ENCODE measurements at regions not wholly inside any gene's neighbourhood (a gene's known extent, or its start where the extent isn't known, plus 50 kb on each side); places are given as distances from the start of the nearest gene placed in this dataset.

- POLR2A ChIA-PET: no interaction called here
- no peaks in the 10 kb centered on the region for H3K36me3 Mint-ChIP-seq
Measured at GRCh38 chr13:50584856-50585580, 258.5 kb downstream of the DLEU7 start.

GRCh38 chr13:50585674-50586413 is 257.6 kb downstream of the DLEU7 start:
- intact Hi-C loops (cut with micrococcal nuclease): no loop called here
- CTCF ChIA-PET: no interaction called here
- H3K36me3 Mint-ChIP-seq: no peaks in the 10 kb centered on the region
- Histone ChIP-seq H3K9me3 (ENCODE audit: control insufficient read depth in 2 of 3, low read length in 3 of 3) (no peaks in the 10 kb centered on the region), H3K4me1 (ENCODE audit: control insufficient read depth in 2 of 2, insufficient read depth in 2 of 2, low read length in 2 of 2) (no peaks in the 10 kb centered on the region), H3K27me3 (ENCODE audit: control insufficient read depth in 2 of 2, insufficient read depth in 2 of 2, low read length in 2 of 2) (no peaks in the 10 kb centered on the region), H3K36me3 (ENCODE audit: control insufficient read depth in 2 of 3, insufficient read depth in 3 of 3, low read length in 3 of 3) (no peaks in the 10 kb centered on the region), H3K27ac (ENCODE audit: low read depth, low read length) (no peak overlapping the region), H3K4me3 (ENCODE audit: low read length) (no peak overlapping the region)
- no peak overlapping the region for H3K27ac Mint-ChIP-seq
- ATAC-seq: no peak
- POLR2A ChIA-PET: no interaction called here
- H3K9me3 Mint-ChIP-seq: no peaks in the 10 kb centered on the region
- peaks cover 0 to 11% (median 0%) of the 10 kb centered on the region in 7 donors for H3K4me1 Mint-ChIP-seq
- H3K27me3 Mint-ChIP-seq: peaks cover 0 to 2% (median 0%) of the 10 kb centered on the region in 5 donors
- H3K4me3 Mint-ChIP-seq: no peak overlapping the region
- DNase-seq: no peak

More at GRCh38 chr13:50584856-50585580, 258.5 kb downstream of the DLEU7 start:
- ATAC-seq (no peak), DNase-seq (no peak)
- Histone ChIP-seq H3K36me3 (ENCODE audit: control insufficient read depth in 2 of 3, insufficient read depth in 3 of 3, low read length in 3 of 3) (no peaks in the 10 kb centered on the region), H3K4me1 (ENCODE audit: control insufficient read depth in 2 of 2, insufficient read depth in 2 of 2, low read length in 2 of 2) (no peaks in the 10 kb centered on the region), H3K27ac (ENCODE audit: low read depth, low read length) (no peak overlapping the region), H3K27me3 (ENCODE audit: control insufficient read depth in 2 of 2, insufficient read depth in 2 of 2, low read length in 2 of 2) (no peaks in the 10 kb centered on the region), H3K4me3 (ENCODE audit: low read length) (no peak overlapping the region), H3K9me3 (ENCODE audit: control insufficient read depth in 2 of 3, low read length in 3 of 3) (no peaks in the 10 kb centered on the region)
- H3K9me3 Mint-ChIP-seq: no peaks in the 10 kb centered on the region
- no peak overlapping the region for H3K27ac Mint-ChIP-seq
- H3K4me1 Mint-ChIP-seq: peaks cover 0 to 11% (median 0%) of the 10 kb centered on the region in 7 donors
- intact Hi-C loops (cut with micrococcal nuclease): no loop called here
- no peak overlapping the region for H3K4me3 Mint-ChIP-seq
- CTCF ChIA-PET: no interaction called here
- peaks cover 0 to 2% (median 0%) of the 10 kb centered on the region in 5 donors for H3K27me3 Mint-ChIP-seq

- H3K36me3 Mint-ChIP-seq: no peaks in the 10 kb centered on the region
Measured at GRCh38 chr13:50586414-50587083, 256.9 kb downstream of the DLEU7 start.

GRCh38 chr13:50587115-50587514 is 256.4 kb downstream of the DLEU7 start:
- H3K36me3 ChIP-seq (ENCODE audit: control insufficient read depth in 2 of 3, insufficient read depth in 3 of 3, low read length in 3 of 3): no peaks in the 10 kb centered on the region
- H3K27ac ChIP-seq (ENCODE audit: low read depth, low read length): no peak overlapping the region
- POLR2A ChIA-PET: no interaction called here
- H3K9me3 Mint-ChIP-seq: no peaks in the 10 kb centered on the region
- ATAC-seq (no peak), DNase-seq (no peak)
- peaks cover 0 to 11% (median 0%) of the 10 kb centered on the region in 7 donors for H3K4me1 Mint-ChIP-seq
- H3K4me1 ChIP-seq (ENCODE audit: control insufficient read depth in 2 of 2, insufficient read depth in 2 of 2, low read length in 2 of 2): no peaks in the 10 kb centered on the region
- H3K36me3 Mint-ChIP-seq: no peaks in the 10 kb centered on the region
- no peaks in the 10 kb centered on the region for H3K9me3 ChIP-seq (ENCODE audit: control insufficient read depth in 2 of 3, low read length in 3 of 3)
- intact Hi-C loops (cut with micrococcal nuclease): no loop called here
- CTCF ChIA-PET: no interaction called here
- H3K4me3 Mint-ChIP-seq: no peak overlapping the region
- no peak overlapping the region for H3K4me3 ChIP-seq (ENCODE audit: low read length)
- H3K27me3 Mint-ChIP-seq: peaks cover 0 to 2% (median 0%) of the 10 kb centered on the region in 5 donors
- no peak overlapping the region for H3K27ac Mint-ChIP-seq
- H3K27me3 ChIP-seq (ENCODE audit: control insufficient read depth in 2 of 2, insufficient read depth in 2 of 2, low read length in 2 of 2): no peaks in the 10 kb centered on the region

More at GRCh38 chr13:50586414-50587083, 256.9 kb downstream of the DLEU7 start:
- Mint-ChIP-seq H3K27me3 (peaks cover 0 to 2% (median 0%) of the 10 kb centered on the region in 5 donors), H3K4me3 (no peak overlapping the region), H3K9me3 (no peaks in the 10 kb centered on the region), H3K4me1 (peaks cover 0 to 11% (median 0%) of the 10 kb centered on the region in 7 donors), H3K27ac (peak overlapping the region in 2 of 9 donors; percentile 12 to 19)
- H3K27me3 ChIP-seq (ENCODE audit: control insufficient read depth in 2 of 2, insufficient read depth in 2 of 2, low read length in 2 of 2): no peaks in the 10 kb centered on the region
- ChIA-PET POLR2A (no interaction called here), CTCF (no interaction called here)
- no peak overlapping the region for H3K27ac ChIP-seq (ENCODE audit: low read depth, low read length)
- DNase-seq: no peak
- no peaks in the 10 kb centered on the region for H3K4me1 ChIP-seq (ENCODE audit: control insufficient read depth in 2 of 2, insufficient read depth in 2 of 2, low read length in 2 of 2)
- intact Hi-C loops (cut with micrococcal nuclease): no loop called here
- no peak overlapping the region for H3K4me3 ChIP-seq (ENCODE audit: low read length)
- no peak for ATAC-seq
- no peaks in the 10 kb centered on the region for H3K36me3 ChIP-seq (ENCODE audit: control insufficient read depth in 2 of 3, insufficient read depth in 3 of 3, low read length in 3 of 3)
- H3K9me3 ChIP-seq (ENCODE audit: control insufficient read depth in 2 of 3, low read length in 3 of 3): no peaks in the 10 kb centered on the region

- Histone ChIP-seq H3K4me3 (ENCODE audit: low read length) (no peak overlapping the region), H3K4me1 (ENCODE audit: control insufficient read depth in 2 of 2, insufficient read depth in 2 of 2, low read length in 2 of 2) (no peaks in the 10 kb centered on the region), H3K36me3 (ENCODE audit: control insufficient read depth in 2 of 3, insufficient read depth in 3 of 3, low read length in 3 of 3) (no peaks in the 10 kb centered on the region), H3K27ac (ENCODE audit: low read depth, low read length) (no peak overlapping the region), H3K9me3 (ENCODE audit: control insufficient read depth in 2 of 3, low read length in 3 of 3) (no peaks in the 10 kb centered on the region), H3K27me3 (ENCODE audit: control insufficient read depth in 2 of 2, insufficient read depth in 2 of 2, low read length in 2 of 2) (no peaks in the 10 kb centered on the region)
- H3K4me1 Mint-ChIP-seq: peaks cover 1 to 14% (median 4%) of the 10 kb centered on the region in 7 donors
- H3K27ac Mint-ChIP-seq: no peak overlapping the region
- no peak for ATAC-seq
- ChIA-PET CTCF (interaction anchor here (0.6 kb wide), 1 partner anchor 608 kb away, joined by 3 read pairs; no protein-coding TSS in a partner anchor), POLR2A (no interaction called here)
- peaks cover 0 to 2% (median 0%) of the 10 kb centered on the region in 5 donors for H3K27me3 Mint-ChIP-seq
- intact Hi-C loops (cut with micrococcal nuclease): no loop called here
- H3K36me3 Mint-ChIP-seq: no peaks in the 10 kb centered on the region
- no peaks in the 10 kb centered on the region for H3K9me3 Mint-ChIP-seq
- DNase-seq: no peak
- no peak overlapping the region for H3K4me3 Mint-ChIP-seq
Measured at GRCh38 chr13:50587645-50588373, 255.7 kb downstream of the DLEU7 start.

GRCh38 chr13:50588491-50589130 is 254.9 kb downstream of the DLEU7 start:
- Mint-ChIP-seq H3K4me3 (no peak overlapping the region), H3K9me3 (no peaks in the 10 kb centered on the region), H3K4me1 (peaks cover 7 to 21% (median 12%) of the 10 kb centered on the region in 7 donors), H3K27ac (peak overlapping the region in 1 of 9 donors; percentile 39), H3K36me3 (no peaks in the 10 kb centered on the region), H3K27me3 (peaks cover 0 to 2% (median 0%) of the 10 kb centered on the region in 5 donors)
- CTCF ChIA-PET: interaction anchor here (0.7 kb wide), 1 partner anchor 56 kb away, joined by 3 read pairs; no protein-coding TSS in a partner anchor
- POLR2A ChIA-PET: no interaction called here
- H3K4me1 ChIP-seq (ENCODE audit: control insufficient read depth in 2 of 2, insufficient read depth in 2 of 2, low read length in 2 of 2): peaks cover 0 to 6% of the 10 kb centered on the region in 2 donors
- no peak overlapping the region for H3K27ac ChIP-seq (ENCODE audit: low read depth, low read length)
- intact Hi-C loops (cut with micrococcal nuclease): no loop called here
- no peak for ATAC-seq
- H3K36me3 ChIP-seq (ENCODE audit: control insufficient read depth in 2 of 3, insufficient read depth in 3 of 3, low read length in 3 of 3): no peaks in the 10 kb centered on the region
- H3K4me3 ChIP-seq (ENCODE audit: low read length): no peak overlapping the region
- no peaks in the 10 kb centered on the region for H3K9me3 ChIP-seq (ENCODE audit: control insufficient read depth in 2 of 3, low read length in 3 of 3)
- no peak for DNase-seq
- H3K27me3 ChIP-seq (ENCODE audit: control insufficient read depth in 2 of 2, insufficient read depth in 2 of 2, low read length in 2 of 2): no peaks in the 10 kb centered on the region

Measured in naive thymus-derived CD4-positive, alpha-beta T cell (primary cell).